ENCODE measurements at regions not wholly inside any gene's neighbourhood (a gene's known extent, or its start where the extent isn't known, plus 50 kb on each side); places are given as distances from the start of the nearest gene placed in this dataset.

- TF ChIP-seq, protein P1, sequence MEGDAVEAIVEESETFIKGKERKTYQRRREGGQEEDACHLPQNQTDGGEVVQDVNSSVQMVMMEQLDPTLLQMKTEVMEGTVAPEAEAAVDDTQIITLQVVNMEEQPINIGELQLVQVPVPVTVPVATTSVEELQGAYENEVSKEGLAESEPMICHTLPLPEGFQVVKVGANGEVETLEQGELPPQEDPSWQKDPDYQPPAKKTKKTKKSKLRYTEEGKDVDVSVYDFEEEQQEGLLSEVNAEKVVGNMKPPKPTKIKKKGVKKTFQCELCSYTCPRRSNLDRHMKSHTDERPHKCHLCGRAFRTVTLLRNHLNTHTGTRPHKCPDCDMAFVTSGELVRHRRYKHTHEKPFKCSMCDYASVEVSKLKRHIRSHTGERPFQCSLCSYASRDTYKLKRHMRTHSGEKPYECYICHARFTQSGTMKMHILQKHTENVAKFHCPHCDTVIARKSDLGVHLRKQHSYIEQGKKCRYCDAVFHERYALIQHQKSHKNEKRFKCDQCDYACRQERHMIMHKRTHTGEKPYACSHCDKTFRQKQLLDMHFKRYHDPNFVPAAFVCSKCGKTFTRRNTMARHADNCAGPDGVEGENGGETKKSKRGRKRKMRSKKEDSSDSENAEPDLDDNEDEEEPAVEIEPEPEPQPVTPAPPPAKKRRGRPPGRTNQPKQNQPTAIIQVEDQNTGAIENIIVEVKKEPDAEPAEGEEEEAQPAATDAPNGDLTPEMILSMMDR (conservative IDR thresholded peaks at IDR 0.05; ENCODE audit: low read depth, low read length), result no peak
- TF ChIP-seq EZH2 (IDR thresholded peaks at IDR 0.05; ENCODE audit: borderline replicate concordance, low read depth, low read length, poor library complexity, severe bottlenecking), result no peak
These were observed 380.6 kb upstream of the REG3G start for GRCh38 chr2:78644854-78645253.

All from A673 (cell line).